ENCODE measurements at regions not wholly inside any gene's neighbourhood (a gene's known extent, or its start where the extent isn't known, plus 50 kb on each side); places are given as distances from the start of the nearest gene placed in this dataset.

- DNase-seq (ENCODE audit: low spot score in 2 of 2) (no peak), ATAC-seq (ENCODE audit: low read depth) (no peak)
- peaks cover 5% of the 10 kb centered on the region for H3K9me3 Mint-ChIP-seq
- H3K27ac Mint-ChIP-seq = no peak overlapping the region
- peaks cover 2% of the 10 kb centered on the region for H3K27me3 Mint-ChIP-seq
- H3K4me3 Mint-ChIP-seq = no peak overlapping the region
- no peaks in the 10 kb centered on the region for H3K36me3 Mint-ChIP-seq
- peaks cover 12% of the 10 kb centered on the region for H3K4me1 Mint-ChIP-seq
Measured at GRCh38 chr5:98468188-98468869, 305.1 kb upstream of the RGMB start.

GRCh38 chr5:98470747-98471146, 302.7 kb upstream of the RGMB start:
- H3K27me3 Mint-ChIP-seq = peaks cover 2% of the 10 kb centered on the region
- no peak overlapping the region for H3K27ac Mint-ChIP-seq
- DNase-seq (ENCODE audit: low spot score in 2 of 2) (no peak), ATAC-seq (ENCODE audit: low read depth) (no peak)
- H3K4me3 Mint-ChIP-seq = no peak overlapping the region
- no peaks in the 10 kb centered on the region for H3K4me1 Mint-ChIP-seq
- no peaks in the 10 kb centered on the region for H3K36me3 Mint-ChIP-seq
- H3K9me3 Mint-ChIP-seq = no peaks in the 10 kb centered on the region

GRCh38 chr5:98471458-98471857, 302.0 kb upstream of the RGMB start:
- Mint-ChIP-seq H3K9me3 (no peaks in the 10 kb centered on the region), H3K27me3 (peaks cover 2% of the 10 kb centered on the region), H3K4me1 (no peaks in the 10 kb centered on the region), H3K4me3 (no peak overlapping the region), H3K27ac (no peak overlapping the region), H3K36me3 (no peaks in the 10 kb centered on the region)
- ATAC-seq (ENCODE audit: low read depth) (no peak), DNase-seq (ENCODE audit: low spot score in 2 of 2) (no peak)

GRCh38 chr5:98474216-98474615, 299.2 kb upstream of the RGMB start:
- no peaks in the 10 kb centered on the region for H3K36me3 Mint-ChIP-seq
- H3K4me3 Mint-ChIP-seq = no peak overlapping the region
- peaks cover 3% of the 10 kb centered on the region for H3K4me1 Mint-ChIP-seq
- no peak overlapping the region for H3K27ac Mint-ChIP-seq
- no peaks in the 10 kb centered on the region for H3K9me3 Mint-ChIP-seq
- DNase-seq (ENCODE audit: low spot score in 2 of 2) (no peak), ATAC-seq (ENCODE audit: low read depth) (no peak)
- H3K27me3 Mint-ChIP-seq = no peaks in the 10 kb centered on the region

GRCh38 chr5:98474782-98475181, 298.7 kb upstream of the RGMB start:
- no peak for DNase-seq (ENCODE audit: low spot score in 2 of 2)
- Mint-ChIP-seq H3K27me3 (no peaks in the 10 kb centered on the region), H3K4me3 (no peak overlapping the region), H3K36me3 (no peaks in the 10 kb centered on the region), H3K9me3 (no peaks in the 10 kb centered on the region), H3K27ac (no peak overlapping the region), H3K4me1 (peaks cover 3% of the 10 kb centered on the region)
- no peak for ATAC-seq (ENCODE audit: low read depth)

GRCh38 chr5:98482321-98483300, 290.9 kb upstream of the RGMB start:
- no peak overlapping the region for H3K27ac Mint-ChIP-seq
- no peaks in the 10 kb centered on the region for H3K9me3 Mint-ChIP-seq
- H3K27me3 Mint-ChIP-seq = peaks cover 4% of the 10 kb centered on the region
- no peaks in the 10 kb centered on the region for H3K36me3 Mint-ChIP-seq
- no peak for ATAC-seq (ENCODE audit: low read depth)
- DNase-seq (ENCODE audit: low spot score in 2 of 2) = no peak
- no peaks in the 10 kb centered on the region for H3K4me1 Mint-ChIP-seq
- no peak overlapping the region for H3K4me3 Mint-ChIP-seq

- no peaks in the 10 kb centered on the region for H3K36me3 Mint-ChIP-seq
- peaks cover 4% of the 10 kb centered on the region for H3K27me3 Mint-ChIP-seq
- H3K27ac Mint-ChIP-seq = no peak overlapping the region
- H3K4me3 Mint-ChIP-seq = no peak overlapping the region
- DNase-seq (ENCODE audit: low spot score in 2 of 2) (no peak), ATAC-seq (ENCODE audit: low read depth) (no peak)
- no peaks in the 10 kb centered on the region for H3K9me3 Mint-ChIP-seq
- no peaks in the 10 kb centered on the region for H3K4me1 Mint-ChIP-seq
Measured at GRCh38 chr5:98483301-98483685, 290.2 kb upstream of the RGMB start.

- ATAC-seq (ENCODE audit: low read depth) = no peak
- H3K9me3 Mint-ChIP-seq = peaks cover 4% of the 10 kb centered on the region
- H3K4me3 Mint-ChIP-seq = no peak overlapping the region
- peaks cover 2% of the 10 kb centered on the region for H3K36me3 Mint-ChIP-seq
- no peak overlapping the region for H3K27ac Mint-ChIP-seq
- no peaks in the 10 kb centered on the region for H3K27me3 Mint-ChIP-seq
- no peak for DNase-seq (ENCODE audit: low spot score in 2 of 2)
- H3K4me1 Mint-ChIP-seq = no peaks in the 10 kb centered on the region
Measured at GRCh38 chr5:98489021-98489420, 284.4 kb upstream of the RGMB start.

- Mint-ChIP-seq H3K36me3 (peaks cover 2% of the 10 kb centered on the region), H3K27me3 (no peaks in the 10 kb centered on the region), H3K4me3 (no peak overlapping the region), H3K4me1 (no peaks in the 10 kb centered on the region), H3K27ac (no peak overlapping the region), H3K9me3 (peaks cover 5% of the 10 kb centered on the region)
- ATAC-seq (ENCODE audit: low read depth) = no peak
- no peak for DNase-seq (ENCODE audit: low spot score in 2 of 2)
Measured at GRCh38 chr5:98490348-98490747, 283.1 kb upstream of the RGMB start.

- Mint-ChIP-seq H3K27me3 (no peaks in the 10 kb centered on the region), H3K4me3 (no peak overlapping the region), H3K27ac (no peak overlapping the region), H3K36me3 (peaks cover 2% of the 10 kb centered on the region), H3K9me3 (peaks cover 5% of the 10 kb centered on the region), H3K4me1 (no peaks in the 10 kb centered on the region)
- DNase-seq (ENCODE audit: low spot score in 2 of 2) (no peak), ATAC-seq (ENCODE audit: low read depth) (no peak)
Measured at GRCh38 chr5:98492258-98492657, 281.2 kb upstream of the RGMB start.

GRCh38 chr5:98497418-98497817, 276.0 kb upstream of the RGMB start:
- Mint-ChIP-seq H3K27ac (no peak overlapping the region), H3K27me3 (no peaks in the 10 kb centered on the region), H3K36me3 (peaks cover 2% of the 10 kb centered on the region), H3K4me3 (no peak overlapping the region), H3K4me1 (no peaks in the 10 kb centered on the region), H3K9me3 (peaks cover 5% of the 10 kb centered on the region)
- ATAC-seq (ENCODE audit: low read depth) = no peak
- DNase-seq (ENCODE audit: low spot score in 2 of 2) = no peak

GRCh38 chr5:98498028-98498427, 275.4 kb upstream of the RGMB start:
- no peaks in the 10 kb centered on the region for H3K4me1 Mint-ChIP-seq
- no peak overlapping the region for H3K4me3 Mint-ChIP-seq
- ATAC-seq (ENCODE audit: low read depth) = no peak
- peaks cover 2% of the 10 kb centered on the region for H3K9me3 Mint-ChIP-seq
- H3K27me3 Mint-ChIP-seq = no peaks in the 10 kb centered on the region
- DNase-seq (ENCODE audit: low spot score in 2 of 2) = no peak
- H3K36me3 Mint-ChIP-seq = no peaks in the 10 kb centered on the region
- no peak overlapping the region for H3K27ac Mint-ChIP-seq

- no peaks in the 10 kb centered on the region for H3K36me3 Mint-ChIP-seq
- no peaks in the 10 kb centered on the region for H3K4me1 Mint-ChIP-seq
- ATAC-seq (ENCODE audit: low read depth) = no peak
- no peak overlapping the region for H3K27ac Mint-ChIP-seq
- H3K9me3 Mint-ChIP-seq = no peaks in the 10 kb centered on the region
- no peak for DNase-seq (ENCODE audit: low spot score in 2 of 2)
- no peaks in the 10 kb centered on the region for H3K27me3 Mint-ChIP-seq
- no peak overlapping the region for H3K4me3 Mint-ChIP-seq
Measured at GRCh38 chr5:98499892-98500291, 273.6 kb upstream of the RGMB start.

GRCh38 chr5:98500811-98501210, 272.7 kb upstream of the RGMB start:
- Mint-ChIP-seq H3K4me1 (no peaks in the 10 kb centered on the region), H3K27ac (no peak overlapping the region), H3K4me3 (no peak overlapping the region), H3K36me3 (no peaks in the 10 kb centered on the region), H3K9me3 (peaks cover 2% of the 10 kb centered on the region), H3K27me3 (peaks cover under 1% of the 10 kb centered on the region)
- ATAC-seq (ENCODE audit: low read depth) (no peak), DNase-seq (ENCODE audit: low spot score in 2 of 2) (no peak)

Measured in memory B cell (primary cell).